Osteocyte (in vitro differentiated cells): ENCODE measurements at regions not wholly inside any gene's neighbourhood (a gene's known extent, or its start where the extent isn't known, plus 50 kb on each side); places are given as distances from the start of the nearest gene placed in this dataset.

ENCODE experiments used
- DNase-seq: peaks from one replicate; pipeline ENCODE4 v3.0.0; 2021; ENCODE audit warnings: mixed read lengths; ENCODE audit not compliant: unreplicated experiment; ENCODE audit errors: extremely low spot score
- H3K27ac Mint-ChIP-seq: one replicate; pipeline ENCODE4 v1.8.0; 2021; ENCODE audit warnings: mild to moderate bottlenecking, mixed read lengths; ENCODE audit not compliant: unreplicated experiment
- H3K27me3 Mint-ChIP-seq: one replicate; pipeline ENCODE4 v1.8.0; 2021; ENCODE audit warnings: mixed read lengths; ENCODE audit not compliant: unreplicated experiment
- H3K36me3 Mint-ChIP-seq: one replicate; pipeline ENCODE4 v1.8.0; 2021; ENCODE audit warnings: mixed read lengths; ENCODE audit not compliant: unreplicated experiment
- H3K4me1 Mint-ChIP-seq: one replicate; pipeline ENCODE4 v1.8.0; 2021; ENCODE audit warnings: mixed read lengths; ENCODE audit not compliant: unreplicated experiment
- H3K4me3 Mint-ChIP-seq: one replicate; pipeline ENCODE4 v1.8.0; 2021; ENCODE audit warnings: mild to moderate bottlenecking, moderate library complexity, mixed read lengths; ENCODE audit not compliant: unreplicated experiment
- H3K9me3 Mint-ChIP-seq: one replicate; pipeline ENCODE4 v1.8.0; 2021; ENCODE audit warnings: mixed read lengths; ENCODE audit not compliant: unreplicated experiment
- TF ChIP-seq, protein P1 (sequence below): fragments of 200-600 bp; sonication (generic); IDR thresholded peaks from 2 replicates; pipeline ENCODE4 v1.5.0; 2021; ENCODE audit warnings: antibody characterized with exemption, mild to moderate bottlenecking, moderate library complexity

- no peak overlapping the region for H3K27ac Mint-ChIP-seq
- H3K27me3 Mint-ChIP-seq, result peaks cover 84% of the 10 kb centered on the region
- peaks cover 3% of the 10 kb centered on the region for H3K4me1 Mint-ChIP-seq
- H3K9me3 Mint-ChIP-seq, result no peaks in the 10 kb centered on the region
- no peak overlapping the region for H3K4me3 Mint-ChIP-seq
- DNase-seq, result no peak
- TF ChIP-seq, protein P1, sequence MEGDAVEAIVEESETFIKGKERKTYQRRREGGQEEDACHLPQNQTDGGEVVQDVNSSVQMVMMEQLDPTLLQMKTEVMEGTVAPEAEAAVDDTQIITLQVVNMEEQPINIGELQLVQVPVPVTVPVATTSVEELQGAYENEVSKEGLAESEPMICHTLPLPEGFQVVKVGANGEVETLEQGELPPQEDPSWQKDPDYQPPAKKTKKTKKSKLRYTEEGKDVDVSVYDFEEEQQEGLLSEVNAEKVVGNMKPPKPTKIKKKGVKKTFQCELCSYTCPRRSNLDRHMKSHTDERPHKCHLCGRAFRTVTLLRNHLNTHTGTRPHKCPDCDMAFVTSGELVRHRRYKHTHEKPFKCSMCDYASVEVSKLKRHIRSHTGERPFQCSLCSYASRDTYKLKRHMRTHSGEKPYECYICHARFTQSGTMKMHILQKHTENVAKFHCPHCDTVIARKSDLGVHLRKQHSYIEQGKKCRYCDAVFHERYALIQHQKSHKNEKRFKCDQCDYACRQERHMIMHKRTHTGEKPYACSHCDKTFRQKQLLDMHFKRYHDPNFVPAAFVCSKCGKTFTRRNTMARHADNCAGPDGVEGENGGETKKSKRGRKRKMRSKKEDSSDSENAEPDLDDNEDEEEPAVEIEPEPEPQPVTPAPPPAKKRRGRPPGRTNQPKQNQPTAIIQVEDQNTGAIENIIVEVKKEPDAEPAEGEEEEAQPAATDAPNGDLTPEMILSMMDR, result no peak
- no peaks in the 10 kb centered on the region for H3K36me3 Mint-ChIP-seq
Observed at GRCh38 chr6:28772480-28773381, 151.1 kb downstream of the TRIM27 start.

DNA sequence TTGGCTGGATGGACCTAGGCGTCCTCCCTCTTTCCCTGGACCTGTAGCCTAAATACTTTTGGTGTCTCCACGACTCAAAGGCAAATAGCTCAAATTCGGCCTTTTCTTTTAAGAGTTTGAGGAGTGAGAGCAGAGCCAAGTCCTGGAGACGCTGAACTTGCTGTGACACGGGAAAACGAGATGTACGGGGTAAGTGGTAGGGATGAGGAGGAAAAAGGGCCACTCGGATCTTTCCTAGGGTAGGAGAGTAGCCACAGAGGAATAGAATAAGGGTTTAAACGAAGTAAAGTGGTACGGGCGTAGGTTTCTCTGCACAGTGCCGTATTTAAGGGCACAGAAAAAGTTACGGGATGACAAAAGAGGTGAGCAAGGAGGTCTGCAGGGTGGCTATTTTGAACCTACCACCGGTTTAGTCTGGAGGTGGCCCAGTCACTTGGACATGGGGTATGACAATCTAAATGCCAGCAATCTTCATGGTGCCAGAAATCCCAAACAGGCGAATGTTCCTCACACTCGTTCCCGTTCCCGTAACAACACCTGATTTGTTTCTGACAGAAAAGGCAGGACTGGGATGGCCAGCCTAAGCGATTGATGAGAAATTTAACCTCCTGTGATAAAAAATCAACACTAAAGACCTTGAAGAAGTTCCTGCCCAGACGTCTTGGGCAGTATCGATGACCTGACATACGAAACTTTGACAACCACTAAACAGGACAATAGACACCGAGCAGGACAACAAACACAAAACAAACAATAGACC, 149.3 kb downstream of the TRIM27 start:
- no peak for DNase-seq
- Mint-ChIP-seq H3K36me3 (no peaks in the 10 kb centered on the region), H3K4me3 (no peak overlapping the region), H3K27me3 (peaks cover 90% of the 10 kb centered on the region), H3K9me3 (no peaks in the 10 kb centered on the region), H3K27ac (no peak overlapping the region), H3K4me1 (peaks cover 3% of the 10 kb centered on the region)
- TF ChIP-seq, protein P1, result no peak

DNA sequence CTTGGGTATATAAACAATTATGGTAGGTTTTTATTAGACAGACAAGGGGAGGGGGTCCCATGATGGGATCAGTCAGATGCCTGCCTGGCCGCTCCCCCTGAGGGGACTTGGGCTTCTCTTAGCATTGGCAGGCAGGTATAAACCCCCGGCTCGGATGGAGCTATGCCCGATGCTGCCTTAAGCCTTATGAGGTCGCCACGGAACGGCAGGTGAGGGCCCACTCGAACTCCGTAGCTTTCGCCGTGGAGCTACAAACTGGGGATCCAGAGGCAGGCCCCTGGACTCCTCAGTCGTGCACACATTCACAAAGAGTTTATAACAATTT, 148.8 kb downstream of the TRIM27 start:
- peaks cover 3% of the 10 kb centered on the region for H3K4me1 Mint-ChIP-seq
- H3K4me3 Mint-ChIP-seq, result no peak overlapping the region
- no peak overlapping the region for H3K27ac Mint-ChIP-seq
- H3K36me3 Mint-ChIP-seq, result no peaks in the 10 kb centered on the region
- H3K27me3 Mint-ChIP-seq, result peaks cover 90% of the 10 kb centered on the region
- H3K9me3 Mint-ChIP-seq, result no peaks in the 10 kb centered on the region
- TF ChIP-seq, protein P1, result no peak
- DNase-seq, result no peak

- Mint-ChIP-seq H3K27ac (no peak overlapping the region), H3K27me3 (peaks cover 92% of the 10 kb centered on the region), H3K36me3 (no peaks in the 10 kb centered on the region), H3K4me3 (no peak overlapping the region), H3K9me3 (no peaks in the 10 kb centered on the region), H3K4me1 (peaks cover 3% of the 10 kb centered on the region)
- TF ChIP-seq, protein P1, result no peak
- DNase-seq, result no peak
Observed at GRCh38 chr6:28775405-28776129, 148.2 kb downstream of the TRIM27 start.
